Activated CD4-positive, alpha-beta T cell treated with anti-CD3 and anti-CD28 coated beads, Interleukin-2, amount 10 ng/mL, durations not matched to agents 24 days and 14 days (primary cell): ENCODE measurements at regions not wholly inside any gene's neighbourhood (a gene's known extent, or its start where the extent isn't known, plus 50 kb on each side); places are given as distances from the start of the nearest gene placed in this dataset.
"Not testable (repeated sequence)": the region's sequence is repeated elsewhere in the genome, so short reads cannot be mapped to it uniquely, and the experiment has no call there.

Experiments
- DNase-seq: peaks from one replicate; pipeline ENCODE4 v3.0.0; 2022
- H3K27ac Mint-ChIP-seq: one replicate; pipeline ENCODE4 v1.8.0; 2022; ENCODE audit warnings: mild to moderate bottlenecking, mixed read lengths
- H3K27me3 Mint-ChIP-seq: one replicate; pipeline ENCODE4 v1.8.0; 2022; ENCODE audit warnings: mixed read lengths
- H3K36me3 Mint-ChIP-seq: one replicate; pipeline ENCODE4 v1.8.0; 2022; ENCODE audit warnings: low read depth, mild to moderate bottlenecking, mixed read lengths
- H3K4me1 Mint-ChIP-seq: one replicate; pipeline ENCODE4 v1.8.0; 2021; ENCODE audit warnings: mixed read lengths
- H3K4me3 Mint-ChIP-seq: one replicate; pipeline ENCODE4 v1.8.0; 2022; ENCODE audit warnings: mild to moderate bottlenecking, moderate library complexity, mixed read lengths
- H3K9me3 Mint-ChIP-seq: one replicate; pipeline ENCODE4 v1.8.0; 2021; ENCODE audit warnings: mixed read lengths
- intact Hi-C: fragments of 100-400 bp; cut with micrococcal nuclease; formaldehyde crosslinking; loops from one replicate; pipeline ENCODE4 v1.15.1; 2023

DNA sequence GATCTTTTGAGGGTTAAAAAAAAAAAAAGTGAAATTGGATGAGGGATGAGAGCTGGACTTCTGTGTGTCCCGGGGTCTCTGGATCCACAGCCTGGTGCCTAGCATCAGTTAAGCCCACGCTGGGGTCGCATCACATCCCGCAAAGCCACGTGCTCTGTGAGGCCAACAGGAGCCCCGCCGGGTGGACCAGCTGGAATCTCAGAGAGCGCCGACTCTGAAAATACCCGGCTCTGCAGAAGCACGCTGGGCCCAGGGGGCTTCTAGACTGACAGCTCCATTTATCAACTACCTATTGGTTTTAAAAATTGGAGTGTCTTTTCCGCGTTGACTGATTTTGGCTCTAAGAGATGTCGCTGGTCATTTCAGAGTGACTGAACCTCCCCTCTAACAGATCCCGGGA lies 164.1 kb upstream of the PLGLB2 start:
- peak; percentile 14 for DNase-seq
- H3K27me3 Mint-ChIP-seq, intact Hi-C loops, H3K27ac Mint-ChIP-seq, H3K9me3 Mint-ChIP-seq, H3K4me3 Mint-ChIP-seq, H3K4me1 Mint-ChIP-seq, H3K36me3 Mint-ChIP-seq: not testable (repeated sequence)

DNA sequence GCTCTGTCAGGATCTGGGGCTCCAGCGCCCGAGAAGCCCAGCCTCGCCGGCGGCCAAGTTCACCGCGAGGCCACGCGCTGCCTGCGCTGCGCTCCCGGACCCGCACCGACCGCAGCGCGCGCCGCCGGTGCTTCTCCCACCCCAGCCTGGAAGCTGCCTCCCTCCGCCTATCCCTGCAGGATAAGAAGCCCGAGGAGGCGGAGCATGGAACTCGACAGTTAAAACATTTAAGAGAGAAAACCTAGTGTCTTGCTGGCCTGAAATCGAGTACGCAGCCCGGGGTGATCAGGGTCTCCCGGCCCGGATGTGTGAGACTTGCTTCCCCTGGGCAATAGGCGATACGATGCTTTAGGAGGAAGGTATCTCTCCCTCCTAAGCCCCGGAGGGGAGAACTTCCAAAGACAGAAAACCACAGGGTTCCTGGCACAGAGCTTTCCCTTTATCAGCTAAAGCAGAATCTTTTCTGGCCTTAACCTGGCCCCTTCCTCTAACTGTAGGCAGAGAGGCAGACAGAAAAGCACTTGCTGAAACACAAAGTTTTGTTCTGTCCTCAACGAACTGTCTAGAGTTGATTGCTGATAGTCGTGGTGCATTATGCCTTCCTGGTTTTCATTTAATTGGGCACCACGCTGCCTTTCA lies 163.5 kb upstream of the PLGLB2 start:
- H3K4me1 Mint-ChIP-seq, intact Hi-C loops, H3K9me3 Mint-ChIP-seq, H3K27me3 Mint-ChIP-seq, H3K36me3 Mint-ChIP-seq, H3K4me3 Mint-ChIP-seq, H3K27ac Mint-ChIP-seq: not testable (repeated sequence)
- peak; percentile 54 for DNase-seq

DNA sequence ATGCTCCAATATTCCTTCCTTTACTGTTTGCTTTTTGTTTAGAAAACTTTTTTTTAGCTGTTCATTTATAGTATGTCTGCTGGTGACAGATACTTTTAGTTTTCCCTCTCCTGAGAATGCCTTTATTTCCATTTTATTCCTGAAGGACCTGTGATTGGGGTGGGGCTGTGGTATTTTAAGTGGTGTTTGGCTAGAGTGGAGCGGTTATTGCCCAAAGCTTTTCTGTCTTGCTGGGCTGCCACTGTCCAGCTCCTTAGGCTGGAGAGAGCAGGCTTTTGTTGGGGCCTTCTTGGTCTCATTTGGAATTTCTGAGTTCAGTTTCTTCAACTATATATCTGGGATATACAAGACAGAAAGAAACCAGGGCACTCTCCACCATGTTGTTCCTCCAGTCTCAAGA lies 160.0 kb upstream of the PLGLB2 start:
- DNase-seq, intact Hi-C loops, H3K4me1 Mint-ChIP-seq, H3K9me3 Mint-ChIP-seq, H3K27ac Mint-ChIP-seq, H3K4me3 Mint-ChIP-seq, H3K27me3 Mint-ChIP-seq: not testable (repeated sequence)
- peaks cover 17% of the 10 kb centered on the region for H3K36me3 Mint-ChIP-seq

DNA sequence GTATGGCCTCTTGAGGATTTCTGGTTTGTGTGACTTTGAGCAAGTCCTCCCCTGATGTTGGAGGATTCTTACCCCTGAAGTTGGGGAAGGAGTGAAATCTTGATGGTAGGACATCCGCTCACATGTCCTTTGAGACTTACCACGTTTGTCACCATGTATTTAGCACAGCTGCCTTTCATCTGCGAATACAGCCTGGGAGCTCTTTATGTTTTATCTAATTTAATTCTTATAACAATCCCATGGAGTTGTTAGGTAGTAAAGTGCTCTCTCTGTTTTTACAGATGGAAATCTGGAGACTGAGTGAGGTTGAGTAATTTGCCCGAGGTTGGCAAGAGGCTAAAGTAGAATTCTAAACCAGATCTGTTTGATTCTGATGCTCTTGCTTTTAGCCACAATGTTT lies 154.9 kb upstream of the PLGLB2 start:
- H3K27ac Mint-ChIP-seq, H3K4me3 Mint-ChIP-seq, DNase-seq, H3K27me3 Mint-ChIP-seq, H3K4me1 Mint-ChIP-seq, H3K9me3 Mint-ChIP-seq, intact Hi-C loops: not testable (repeated sequence)
- peaks cover 13% of the 10 kb centered on the region for H3K36me3 Mint-ChIP-seq

DNA sequence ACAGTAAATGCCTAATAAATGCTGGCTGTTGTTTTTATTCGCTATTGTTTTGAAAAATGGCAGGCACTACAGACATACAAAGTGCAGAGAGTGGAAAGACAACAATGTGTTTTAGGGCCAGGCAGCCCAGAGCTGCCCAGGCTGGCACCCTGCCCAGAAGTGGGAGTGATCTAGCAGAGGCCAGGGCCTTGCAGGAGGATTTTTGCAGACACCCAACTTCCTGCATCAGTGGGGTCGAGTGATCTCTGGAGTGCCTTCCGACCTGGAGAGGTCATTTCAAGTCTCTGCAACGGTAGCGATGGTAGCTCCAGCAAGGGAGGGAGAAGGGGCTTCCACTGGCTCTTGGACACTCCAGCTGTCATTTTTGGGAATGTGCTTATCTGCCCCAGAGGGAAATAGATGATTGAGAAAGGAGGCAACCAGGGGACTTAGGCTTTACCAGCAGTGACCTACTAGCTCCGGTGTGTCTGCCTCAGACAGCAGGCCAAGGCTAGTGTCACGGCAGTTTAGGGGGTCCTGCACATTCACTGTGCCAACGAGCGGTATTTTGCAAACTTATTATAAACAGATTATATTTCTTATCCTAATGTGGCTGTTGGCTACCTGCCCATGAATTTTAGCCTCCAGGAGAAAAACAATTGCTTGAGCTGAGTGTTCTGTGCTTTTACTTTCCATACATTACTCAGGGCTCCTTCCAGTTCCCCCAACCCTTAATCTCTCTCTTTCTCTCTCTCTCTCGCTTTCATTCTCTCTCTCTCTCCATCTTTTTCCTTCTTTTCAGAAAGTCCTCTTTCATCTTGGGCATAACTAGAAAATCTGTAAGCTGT lies 153.9 kb upstream of the PLGLB2 start:
- H3K4me1 Mint-ChIP-seq, H3K4me3 Mint-ChIP-seq, H3K9me3 Mint-ChIP-seq, H3K36me3 Mint-ChIP-seq, intact Hi-C loops, H3K27me3 Mint-ChIP-seq: not testable (repeated sequence)
- peak; percentile 56 for DNase-seq
- H3K27ac Mint-ChIP-seq, result peak overlapping the region; percentile 48

DNA sequence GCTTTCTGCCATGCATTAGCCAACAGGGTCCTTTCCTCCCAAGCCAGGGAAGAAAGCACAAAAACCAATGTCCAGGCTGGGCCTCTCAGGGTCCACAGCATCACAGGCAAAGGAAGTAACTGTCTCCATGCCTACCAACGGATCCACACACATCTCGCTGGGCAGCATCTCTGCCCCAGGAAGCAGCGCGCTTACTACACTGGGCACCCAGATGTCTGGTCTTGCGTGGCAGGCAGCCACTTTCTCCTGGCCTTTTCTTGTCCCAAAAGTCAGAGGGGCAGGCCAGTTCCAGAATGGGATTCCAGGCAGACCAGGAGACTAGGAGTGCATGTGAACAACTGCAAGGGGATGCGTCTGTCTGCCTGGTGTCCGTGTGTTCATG lies 153.3 kb upstream of the PLGLB2 start:
- H3K4me3 Mint-ChIP-seq, H3K27me3 Mint-ChIP-seq, H3K27ac Mint-ChIP-seq, H3K36me3 Mint-ChIP-seq, intact Hi-C loops, H3K9me3 Mint-ChIP-seq, H3K4me1 Mint-ChIP-seq: not testable (repeated sequence)
- peak; percentile 39 for DNase-seq

DNA sequence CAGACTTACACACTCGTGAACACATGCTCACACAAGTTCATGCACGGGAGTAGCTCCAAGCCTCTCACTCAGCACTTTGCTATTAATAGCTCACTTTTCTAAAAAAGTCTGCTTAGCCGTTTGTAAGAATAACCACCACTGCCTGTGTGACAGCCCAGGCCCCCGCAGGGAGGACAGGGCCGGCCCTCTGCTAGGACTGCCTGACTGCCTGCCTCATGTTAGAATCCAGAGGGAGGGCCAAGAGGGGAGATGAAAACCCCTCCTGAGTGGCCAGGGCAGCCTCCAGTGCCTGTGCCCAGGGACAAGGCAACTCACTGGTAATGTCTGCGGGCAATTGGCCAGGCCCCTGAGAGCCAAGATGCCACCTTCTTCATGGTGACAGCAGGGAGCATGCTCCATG lies 152.9 kb upstream of the PLGLB2 start:
- H3K4me3 Mint-ChIP-seq, DNase-seq, H3K4me1 Mint-ChIP-seq, H3K27me3 Mint-ChIP-seq, H3K36me3 Mint-ChIP-seq, H3K9me3 Mint-ChIP-seq, intact Hi-C loops, H3K27ac Mint-ChIP-seq: not testable (repeated sequence)

DNA sequence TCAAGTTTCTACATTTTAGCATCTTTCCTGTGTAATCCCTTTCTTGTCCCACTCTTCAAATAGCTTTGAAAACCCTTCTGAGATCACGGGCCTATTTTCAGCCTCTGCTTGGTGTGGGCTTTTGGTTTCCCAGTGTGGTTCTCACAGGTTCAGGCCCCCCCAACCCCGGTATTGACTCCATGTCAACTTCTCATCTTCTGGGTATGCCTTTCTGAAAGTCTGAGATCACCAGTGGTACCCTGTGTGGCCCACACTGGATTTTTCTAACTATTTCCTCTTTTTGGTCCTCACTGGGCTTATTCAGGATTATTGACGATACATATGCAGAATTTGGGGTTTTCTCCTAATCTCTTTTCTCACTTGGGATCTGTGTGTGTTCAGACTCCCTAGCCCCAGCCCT lies 146.9 kb upstream of the PLGLB2 start:
- H3K9me3 Mint-ChIP-seq, DNase-seq, H3K27me3 Mint-ChIP-seq, intact Hi-C loops, H3K27ac Mint-ChIP-seq, H3K4me1 Mint-ChIP-seq, H3K4me3 Mint-ChIP-seq, H3K36me3 Mint-ChIP-seq: not testable (repeated sequence)

DNA sequence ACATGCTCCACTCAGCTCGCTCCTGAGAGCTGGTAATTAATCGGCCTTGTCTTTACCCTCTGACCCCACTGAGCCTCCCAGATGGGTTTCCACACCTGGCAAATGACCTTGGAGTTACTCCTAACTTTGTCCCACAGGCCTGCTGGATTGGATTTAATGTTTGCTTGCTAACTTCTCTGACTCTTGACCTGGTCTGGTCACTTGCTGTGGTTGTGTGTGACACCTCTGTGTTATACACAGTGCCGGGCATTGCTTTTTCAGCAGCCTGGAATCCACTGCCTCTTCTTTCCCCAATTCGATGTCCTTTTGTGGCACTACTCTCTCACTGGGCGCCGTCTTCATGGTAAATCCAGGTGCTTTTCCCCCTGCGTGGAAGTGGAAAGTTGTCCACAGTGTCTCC lies 145.8 kb upstream of the PLGLB2 start:
- intact Hi-C loops, H3K27ac Mint-ChIP-seq, H3K9me3 Mint-ChIP-seq, H3K36me3 Mint-ChIP-seq, H3K27me3 Mint-ChIP-seq, H3K4me3 Mint-ChIP-seq, H3K4me1 Mint-ChIP-seq, DNase-seq: not testable (repeated sequence)

DNA sequence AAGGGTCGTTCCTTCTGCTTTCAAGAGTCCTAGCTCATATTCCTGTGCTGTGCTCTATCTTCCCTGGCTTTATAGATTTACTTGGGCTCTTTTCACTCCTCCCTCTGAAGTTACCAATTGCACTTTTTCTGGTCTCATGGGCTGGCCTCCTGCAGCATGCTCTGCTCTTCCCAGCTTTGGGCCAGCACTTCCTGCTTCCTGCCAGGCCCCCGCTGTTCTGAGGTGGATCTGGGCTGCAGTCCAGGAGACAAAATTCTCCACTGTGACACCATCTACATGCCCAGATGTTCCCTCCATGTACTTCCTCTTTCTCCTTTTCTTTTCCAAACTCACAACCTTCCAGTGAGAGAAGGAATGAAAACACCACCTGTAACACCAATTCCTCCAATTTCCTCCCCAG lies 145.2 kb upstream of the PLGLB2 start:
- H3K4me1 Mint-ChIP-seq, H3K4me3 Mint-ChIP-seq, DNase-seq, H3K36me3 Mint-ChIP-seq, H3K27ac Mint-ChIP-seq, intact Hi-C loops, H3K9me3 Mint-ChIP-seq, H3K27me3 Mint-ChIP-seq: not testable (repeated sequence)

DNA sequence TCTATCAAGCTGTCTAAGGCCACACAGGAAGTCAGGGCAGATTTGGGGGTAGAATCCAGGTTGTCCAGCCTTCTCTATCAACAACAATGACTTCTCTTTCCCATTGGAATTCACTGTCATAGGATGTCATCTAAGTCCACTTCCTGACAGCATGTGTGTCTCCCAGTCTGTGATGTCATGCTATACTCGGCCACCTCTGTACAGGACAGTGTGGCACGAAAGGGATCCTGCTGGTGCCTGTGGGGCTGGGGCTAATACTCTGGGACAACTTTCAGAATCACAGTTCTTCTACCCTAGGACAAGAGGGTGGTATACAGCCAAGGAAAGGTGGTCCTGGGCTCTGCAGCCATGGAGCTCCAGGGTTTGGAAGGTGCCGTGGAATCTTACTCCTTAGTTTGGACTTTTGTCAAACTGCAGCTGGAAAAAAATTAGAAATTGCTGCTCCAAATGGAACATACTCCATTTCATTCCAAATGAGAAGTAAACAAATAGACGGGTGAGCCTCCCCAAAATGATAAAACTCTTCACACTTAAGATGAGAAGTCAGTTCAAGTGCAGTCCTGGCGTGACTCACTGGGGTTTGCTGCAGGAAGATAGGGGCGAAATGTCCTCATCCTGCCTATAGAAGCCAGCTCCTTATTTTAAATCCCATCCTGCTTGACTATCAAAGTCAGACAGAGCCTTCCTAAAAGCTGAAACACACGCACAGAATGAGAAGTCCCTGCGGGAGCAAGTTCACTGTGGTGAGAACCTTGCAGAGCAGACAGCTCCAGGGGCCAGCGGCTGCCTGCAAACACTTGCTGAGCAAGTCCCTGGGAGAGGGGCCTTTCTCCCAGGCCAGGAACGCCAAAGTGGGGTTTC lies 144.2 kb upstream of the PLGLB2 start:
- H3K4me3 Mint-ChIP-seq, H3K27me3 Mint-ChIP-seq, DNase-seq, H3K36me3 Mint-ChIP-seq, H3K27ac Mint-ChIP-seq, H3K9me3 Mint-ChIP-seq, intact Hi-C loops, H3K4me1 Mint-ChIP-seq: not testable (repeated sequence)

DNA sequence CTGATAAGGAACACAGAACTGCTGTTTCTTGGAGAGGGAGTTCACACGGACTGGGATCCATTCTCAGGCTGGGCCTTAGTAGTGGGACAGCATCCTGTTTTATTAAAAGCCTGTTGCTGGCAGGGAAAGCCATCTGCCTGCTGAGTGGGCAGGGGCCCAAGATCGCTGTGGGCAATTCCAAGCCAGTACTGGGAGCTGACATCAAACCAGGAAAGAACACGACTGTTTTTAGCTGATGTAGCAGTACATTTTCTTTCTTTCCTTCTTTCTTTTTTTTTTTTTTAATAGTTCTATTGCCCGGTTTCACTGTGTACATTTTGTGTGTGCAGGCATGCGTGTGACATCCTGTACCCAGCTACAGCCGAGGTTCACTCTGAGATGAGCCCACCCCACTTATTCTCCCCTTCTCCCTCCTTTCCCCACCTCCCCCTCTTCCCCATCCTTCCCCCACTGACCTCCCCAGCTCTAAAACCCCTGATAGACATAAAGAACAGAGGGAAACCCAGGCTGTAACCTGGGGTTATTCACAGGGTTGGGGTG lies 143.5 kb upstream of the PLGLB2 start:
- H3K4me1 Mint-ChIP-seq, H3K36me3 Mint-ChIP-seq, H3K27me3 Mint-ChIP-seq, H3K27ac Mint-ChIP-seq, intact Hi-C loops, H3K4me3 Mint-ChIP-seq, H3K9me3 Mint-ChIP-seq: not testable (repeated sequence)
- peak; percentile 40 for DNase-seq

DNA sequence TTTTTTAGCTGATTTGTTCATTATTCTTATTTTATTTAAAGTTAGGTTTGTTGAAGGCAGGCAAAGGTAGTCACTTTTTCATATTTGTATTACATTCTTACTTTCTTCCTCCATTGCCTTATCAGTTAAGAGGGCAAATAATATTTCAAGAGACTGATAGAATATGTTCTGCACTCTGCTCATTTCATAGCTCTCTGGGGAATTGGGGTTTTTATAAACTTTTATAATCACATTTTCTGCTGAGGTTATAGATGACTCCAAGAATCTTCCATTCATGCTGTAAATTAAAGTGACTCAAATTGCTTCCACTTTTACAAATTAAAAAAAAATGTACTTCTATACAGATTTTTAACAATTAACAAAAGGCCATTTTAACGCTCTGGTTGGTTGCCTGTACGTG lies 142.9 kb upstream of the PLGLB2 start:
- not testable (repeated sequence) for H3K4me3 Mint-ChIP-seq

More for the DNA sequence above, 142.9 kb upstream of the PLGLB2 start:
- H3K36me3 Mint-ChIP-seq, H3K27ac Mint-ChIP-seq, H3K4me1 Mint-ChIP-seq, DNase-seq, H3K27me3 Mint-ChIP-seq, intact Hi-C loops, H3K9me3 Mint-ChIP-seq: not testable (repeated sequence)
